Suprapubic skin (tissue), 3 donors: ENCODE measurements at regions not wholly inside any gene's neighbourhood (a gene's known extent, or its start where the extent isn't known, plus 50 kb on each side); places are given as distances from the start of the nearest gene placed in this dataset.

Source experiments
- CTCF ChIP-seq, 2 donors: fragments of 200-600 bp in 1 of 2; fragments of 450-650 bp in 1 of 2; sonication (generic) in 1 of 2; IDR thresholded peaks; one replicate each; pipeline ENCODE4 v1.5.1; 2016 to 2019; ENCODE audit warnings: antibody characterized with exemption in 2 of 2, mild to moderate bottlenecking in 1 of 2, moderate library complexity in 1 of 2
- EP300 ChIP-seq: sonication (generic); formaldehyde crosslinking; IDR thresholded peaks from one replicate; pipeline ENCODE4 v1.6.1; 2017; ENCODE audit warnings: antibody characterized with exemption
- POLR2A ChIP-seq, 2 donors: fragments of 450-650 bp; IDR thresholded peaks; one replicate each; pipeline ENCODE4 v1.6.1; 2017; ENCODE audit warnings: antibody characterized with exemption in 2 of 2, mild to moderate bottlenecking in 2 of 2, moderate library complexity in 2 of 2

DNA sequence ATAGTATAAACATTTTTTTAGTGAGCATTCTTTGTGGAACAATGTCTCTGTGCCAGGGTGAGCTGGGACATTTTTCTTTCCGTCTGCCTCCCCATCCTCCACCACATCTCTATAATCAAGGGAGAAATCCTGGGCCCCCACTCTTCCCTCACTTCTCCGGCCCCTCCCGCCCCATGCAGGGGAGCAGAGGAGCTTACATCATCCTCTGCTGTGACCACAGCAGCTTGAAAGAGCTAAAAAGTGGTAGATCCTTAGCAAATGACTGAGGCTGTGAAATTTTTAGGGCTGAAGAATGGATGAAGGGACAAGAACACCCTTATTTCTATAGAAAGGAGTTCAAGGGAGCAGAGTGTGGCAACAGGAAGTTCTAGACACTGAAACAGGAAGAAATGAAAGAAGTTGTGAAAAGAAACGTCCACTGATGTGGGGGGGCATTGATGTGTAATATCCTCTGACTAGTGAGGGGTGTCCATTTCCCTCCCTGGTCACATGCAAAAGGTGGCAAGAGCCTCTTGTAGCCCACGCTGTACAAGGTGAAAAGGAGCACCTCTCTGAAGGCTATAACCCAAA, 380.3 kb upstream of the JARID2 start:
- no peak for TF ChIP-seq CTCF (IDR thresholded peaks at IDR 0.05)
- no peak for TF ChIP-seq EP300
- TF ChIP-seq POLR2A (IDR thresholded peaks at IDR 0.05) = no peak
